ENCODE measurements at regions not wholly inside any gene's neighbourhood (a gene's known extent, or its start where the extent isn't known, plus 50 kb on each side); places are given as distances from the start of the nearest gene placed in this dataset.

- no peak for DNase-seq
Measured at GRCh38 chr11:8340296-8340695, 76.6 kb upstream of the LMO1 start.

GRCh38 chr11:8339592-8340022 lies 75.9 kb upstream of the LMO1 start:
- peak; percentile 58 for DNase-seq

GRCh38 chr11:8338138-8338537 lies 74.5 kb upstream of the LMO1 start:
- DNase-seq: peak; percentile 20

GRCh38 chr11:8337130-8337795 lies 73.6 kb upstream of the LMO1 start:
- no peak for DNase-seq

- no peak for DNase-seq
Measured at GRCh38 chr11:8336356-8337129, 72.9 kb upstream of the LMO1 start.

- DNase-seq: no peak
Measured at GRCh38 chr11:8335683-8336082, 72.0 kb upstream of the LMO1 start.

- DNase-seq: no peak
Measured at GRCh38 chr11:8335186-8335585, 71.5 kb upstream of the LMO1 start.

- DNase-seq: no peak
Measured at GRCh38 chr11:8333811-8334401, 70.2 kb upstream of the LMO1 start.

- DNase-seq: no peak
Measured at GRCh38 chr11:8333376-8333775, 69.7 kb upstream of the LMO1 start.

GRCh38 chr11:8332891-8333290 lies 69.2 kb upstream of the LMO1 start:
- DNase-seq: no peak

- DNase-seq: no peak
Measured at GRCh38 chr11:8332196-8332595, 68.5 kb upstream of the LMO1 start.

- DNase-seq: no peak
Measured at GRCh38 chr11:8331767-8332166, 68.1 kb upstream of the LMO1 start.

- no peak for DNase-seq
Measured at GRCh38 chr11:8330896-8331295, 67.2 kb upstream of the LMO1 start.

GRCh38 chr11:8330404-8330803 lies 66.7 kb upstream of the LMO1 start:
- DNase-seq: no peak

- no peak for DNase-seq
Measured at GRCh38 chr11:8329847-8330361, 66.2 kb upstream of the LMO1 start.

- no peak for DNase-seq
Measured at GRCh38 chr11:8329336-8329735, 65.7 kb upstream of the LMO1 start.

- peak; percentile 71 for DNase-seq
Measured at GRCh38 chr11:8328848-8329330, 65.2 kb upstream of the LMO1 start.

GRCh38 chr11:8328231-8328794 lies 64.6 kb upstream of the LMO1 start:
- no peak for DNase-seq

- no peak for DNase-seq
Measured at GRCh38 chr11:8327761-8328192, 64.1 kb upstream of the LMO1 start.

GRCh38 chr11:8326337-8326736 lies 62.7 kb upstream of the LMO1 start:
- DNase-seq: no peak

- no peak for DNase-seq
Measured at GRCh38 chr11:8325591-8326304, 62.1 kb upstream of the LMO1 start.

- DNase-seq: no peak
Measured at GRCh38 chr11:8323161-8323935, 59.7 kb upstream of the LMO1 start.

Data from NCI-H510A (cell line).